ENCODE measurements at regions not wholly inside any gene's neighbourhood (a gene's known extent, or its start where the extent isn't known, plus 50 kb on each side); places are given as distances from the start of the nearest gene placed in this dataset.

DNA sequence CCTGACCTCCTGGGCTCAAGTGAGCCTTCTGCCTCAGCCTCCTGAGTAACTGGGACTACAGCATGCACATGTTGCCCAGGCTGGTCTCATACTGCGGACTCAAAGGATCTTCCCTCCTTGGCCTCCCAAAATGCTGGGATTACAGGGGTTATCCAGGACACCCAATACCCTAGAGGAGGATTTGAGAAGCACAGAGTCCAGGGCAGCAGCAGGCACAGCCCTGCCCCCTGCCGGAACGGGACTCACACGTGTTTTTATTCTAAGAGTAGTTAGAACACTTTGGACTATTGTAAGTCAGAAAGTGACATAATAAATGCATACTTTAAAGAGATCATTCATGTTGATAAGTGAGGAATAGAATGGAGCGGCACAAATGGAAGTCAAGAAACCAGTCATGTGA, 80.2 kb downstream of the C6orf118 start:
- DNase-seq = no peak

DNA sequence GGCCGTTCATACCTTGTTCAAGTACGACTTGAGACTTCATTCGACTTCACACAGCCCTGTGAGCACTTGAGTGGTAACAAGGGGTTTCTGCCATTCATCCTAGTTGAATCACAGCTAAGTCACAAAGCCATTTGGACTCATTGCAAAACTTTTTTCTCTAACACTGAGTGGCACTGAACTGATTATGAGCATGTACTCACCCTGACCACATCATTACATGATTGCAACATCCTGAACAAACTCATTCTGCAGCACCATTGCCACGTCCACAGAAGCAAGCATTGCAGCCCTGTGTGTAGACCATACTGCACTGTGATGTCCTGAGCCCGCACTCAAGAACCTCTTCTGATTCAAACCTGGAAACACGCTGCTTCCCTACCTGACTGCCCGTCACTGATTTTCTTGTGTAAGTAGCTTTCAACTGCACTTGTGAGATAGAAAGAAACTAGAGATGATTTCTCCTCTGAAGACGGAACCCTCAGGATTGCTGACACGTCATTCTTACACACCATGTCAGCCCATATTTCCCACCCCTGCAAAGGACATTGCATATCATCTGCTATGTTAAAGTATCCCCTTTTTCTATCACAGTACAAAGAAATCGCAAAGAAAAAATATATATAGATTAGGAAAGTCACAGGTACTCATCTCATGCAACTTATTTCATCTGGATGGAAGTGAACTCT, 81.6 kb downstream of the C6orf118 start:
- DNase-seq = no peak

DNA sequence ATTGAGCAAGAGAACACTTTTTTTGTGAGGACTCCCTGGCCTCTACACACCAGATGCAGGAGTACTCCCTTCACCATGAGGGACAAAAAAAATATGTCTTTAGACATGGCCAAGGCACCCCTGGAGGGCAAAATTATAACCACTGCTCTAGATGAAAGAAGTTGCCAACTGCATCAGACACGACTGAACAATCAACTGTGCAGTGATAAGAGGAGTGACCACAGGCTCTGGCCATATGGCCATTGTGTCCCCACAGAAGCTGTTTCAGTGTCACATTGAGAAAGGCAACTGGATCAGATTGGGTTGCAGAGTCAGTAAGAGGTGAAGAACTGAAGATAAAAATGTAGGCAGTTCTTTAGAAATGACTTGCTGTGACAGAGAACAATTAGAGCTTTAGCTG, 85.7 kb downstream of the C6orf118 start:
- no peak for DNase-seq

DNA sequence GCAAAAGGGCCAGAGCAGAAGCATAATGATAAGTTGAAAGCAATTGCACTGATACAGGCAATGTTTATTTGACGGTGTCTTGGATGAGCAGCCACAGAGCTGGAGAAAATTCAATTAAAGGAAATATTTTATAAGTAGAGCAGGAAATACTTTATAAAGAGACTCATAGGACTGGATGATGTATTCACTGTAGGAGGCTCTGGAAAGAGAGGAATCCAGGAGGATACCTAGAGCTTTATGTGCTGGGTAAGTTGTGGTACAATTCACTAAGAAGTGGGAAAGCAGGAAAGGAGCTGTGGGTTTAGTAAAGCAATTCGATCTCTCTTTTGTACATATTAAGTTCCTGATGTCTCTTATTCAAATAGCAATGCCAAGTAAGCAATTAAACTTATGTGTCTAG, 86.3 kb downstream of the C6orf118 start:
- DNase-seq = no peak

DNA sequence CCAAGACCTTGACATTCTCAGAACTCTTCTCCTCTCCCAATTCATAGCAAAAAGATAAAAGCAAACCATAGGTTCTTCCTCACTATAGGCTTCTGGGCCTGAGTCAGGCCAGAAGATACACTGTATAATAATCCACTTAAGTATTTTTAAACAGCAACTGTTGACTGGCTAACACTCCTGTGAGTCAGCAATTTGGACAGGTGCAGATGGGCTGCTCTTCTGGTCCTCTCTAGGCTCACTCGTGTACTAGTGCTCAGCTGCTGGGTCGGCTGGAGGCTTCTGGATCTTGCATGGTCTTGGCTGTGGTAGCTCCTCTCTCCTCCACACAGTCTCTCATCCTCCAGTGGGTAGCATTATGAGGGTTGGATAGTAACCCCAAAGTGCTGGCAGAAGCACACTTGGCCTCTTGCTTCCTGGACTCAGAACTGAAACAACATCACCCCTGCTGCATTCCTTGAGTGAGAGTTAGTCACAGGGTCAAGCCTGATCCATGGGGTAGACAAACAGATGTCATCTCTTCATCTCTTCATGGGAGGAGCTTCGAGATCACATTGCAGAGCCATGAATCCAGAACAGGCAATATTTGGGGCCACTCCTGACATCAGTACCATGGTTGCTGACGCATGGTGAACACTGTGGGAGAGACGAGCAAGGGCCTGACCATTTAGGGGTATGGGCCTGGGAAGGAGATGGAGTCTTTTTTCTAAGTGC, 86.9 kb downstream of the C6orf118 start:
- DNase-seq = no peak

DNA sequence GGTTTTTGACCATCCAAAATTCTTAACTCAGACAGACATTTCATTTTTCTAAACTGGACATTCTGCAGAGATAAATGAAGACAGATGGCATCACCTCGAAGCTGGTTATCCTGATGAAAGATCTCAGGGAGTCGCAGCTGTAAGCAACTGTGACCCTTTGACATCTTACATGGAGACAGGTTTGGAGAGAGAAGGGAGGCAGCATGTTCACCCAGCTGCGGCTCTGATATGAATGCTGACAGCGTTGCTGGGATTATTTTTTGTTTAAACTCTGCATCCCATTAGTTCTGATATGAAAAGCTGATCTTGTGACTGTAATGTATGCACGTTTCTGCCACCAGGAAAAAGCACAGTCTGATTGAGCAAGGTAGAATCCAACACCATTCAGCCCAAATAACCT, 89.4 kb downstream of the C6orf118 start:
- no peak for DNase-seq

DNA sequence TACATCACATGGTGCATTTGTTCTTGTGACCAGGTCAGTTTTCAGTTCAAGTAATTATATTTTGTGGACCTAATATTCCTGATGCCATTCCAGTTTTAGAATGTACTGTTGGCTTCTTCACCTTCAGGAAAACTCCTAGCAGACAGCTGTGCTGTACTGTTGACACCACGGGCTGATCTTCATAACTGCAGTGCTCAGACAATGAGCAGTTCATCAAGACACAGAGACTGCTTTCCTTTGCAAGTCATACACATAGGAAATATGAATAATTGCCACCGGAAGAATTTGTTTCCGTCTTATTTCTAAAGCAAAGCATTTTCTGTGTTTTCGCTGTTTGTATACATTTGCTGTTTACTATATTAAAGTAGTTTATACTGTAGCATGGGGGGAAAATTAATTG, 89.8 kb downstream of the C6orf118 start:
- DNase-seq = no peak

DNA sequence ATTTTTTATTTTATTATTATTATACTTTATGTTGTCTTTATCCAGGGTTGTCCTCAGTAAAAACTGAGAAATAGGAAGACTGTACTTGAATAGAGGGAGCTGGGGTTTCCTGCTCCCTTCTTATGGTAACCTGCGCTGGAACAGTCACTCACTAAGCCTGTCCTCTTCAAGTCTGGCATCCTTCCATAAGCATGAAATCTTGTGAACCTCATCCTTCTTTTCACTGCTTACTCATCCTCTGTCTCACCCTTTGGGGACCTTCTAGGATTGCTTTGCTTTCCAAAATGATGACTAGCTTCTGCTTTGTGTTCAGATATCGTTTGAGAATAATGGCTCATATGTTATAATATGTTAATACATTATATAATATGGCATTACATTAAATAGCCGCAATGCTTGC, 90.6 kb downstream of the C6orf118 start:
- no peak for DNase-seq

DNA sequence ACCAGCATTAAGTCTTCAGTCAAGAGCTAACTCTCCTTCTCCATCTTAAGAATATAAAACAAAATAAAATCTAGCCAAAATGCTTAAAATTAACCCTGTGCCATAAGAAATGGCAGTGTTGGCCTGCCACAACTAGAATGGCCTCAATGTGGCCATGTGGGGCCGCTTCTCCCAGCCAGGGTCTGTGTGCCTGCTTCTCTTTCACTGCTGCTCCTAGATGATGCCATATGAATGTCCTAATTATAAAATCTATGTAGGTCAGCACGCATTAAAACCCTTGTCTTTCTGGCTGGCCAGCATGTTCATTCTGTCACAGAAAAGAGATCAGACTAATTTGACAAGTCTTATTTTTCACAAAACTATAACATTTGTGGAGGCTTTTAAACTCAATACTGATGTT, 102.6 kb downstream of the C6orf118 start:
- no peak for DNase-seq

DNA sequence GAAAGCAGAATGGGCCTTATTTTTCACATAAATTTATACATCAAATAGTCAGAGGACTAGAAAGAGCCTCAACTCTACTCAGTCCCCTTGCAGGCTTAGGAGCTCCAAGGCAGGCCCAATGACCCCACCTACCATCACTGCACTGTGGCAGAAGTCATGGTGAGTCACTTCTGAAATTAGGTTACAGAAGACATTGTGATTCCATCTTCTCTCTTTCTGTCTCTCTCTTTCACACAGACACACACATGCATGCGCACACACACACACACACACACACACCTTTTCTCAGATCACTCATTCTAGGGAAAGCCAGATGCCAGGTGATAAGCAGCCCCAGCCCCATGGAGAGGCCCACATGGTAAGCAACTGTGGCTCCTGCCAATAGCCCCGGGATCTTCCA, 103.8 kb downstream of the C6orf118 start:
- DNase-seq = no peak

DNA sequence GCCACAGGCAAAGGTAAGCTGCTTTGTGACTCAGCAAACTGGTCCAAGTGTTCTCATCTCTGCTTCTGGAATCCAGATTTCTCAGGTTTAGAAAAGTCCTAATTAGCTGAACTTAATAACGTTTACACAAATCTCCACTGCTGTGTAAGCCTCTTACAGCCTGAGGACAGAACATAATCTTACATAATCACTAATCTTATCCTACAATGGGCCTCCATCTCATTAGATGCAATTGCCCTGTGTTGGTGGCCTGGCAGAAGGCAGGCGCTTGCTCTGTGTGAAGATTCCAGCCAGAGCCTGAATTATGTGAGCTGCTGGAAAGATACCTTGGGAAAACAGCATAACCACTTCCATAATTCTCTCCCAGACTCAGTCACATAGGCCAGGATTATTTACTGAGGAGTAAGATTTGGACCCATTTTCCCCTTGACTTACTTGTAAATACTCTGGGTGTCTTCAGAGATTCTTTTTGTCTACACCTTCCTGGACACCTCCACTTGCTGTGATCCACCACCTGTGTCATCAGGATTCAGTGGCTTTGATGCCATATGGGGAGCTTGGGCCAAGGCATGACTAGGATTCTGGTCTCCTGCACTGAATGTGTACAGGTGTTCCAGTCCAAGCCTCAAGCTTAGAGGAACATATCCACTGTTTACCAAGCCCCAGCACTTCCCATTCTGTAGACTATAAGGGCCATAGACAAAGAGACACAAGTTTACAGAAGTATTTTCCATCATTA, 104.4 kb downstream of the C6orf118 start:
- DNase-seq = no peak

GRCh38 chr6:165200178-165200577, 109.2 kb downstream of the C6orf118 start:
- DNase-seq = no peak

GRCh38 chr6:165191461-165191860, 117.9 kb downstream of the C6orf118 start:
- no peak for DNase-seq

DNA sequence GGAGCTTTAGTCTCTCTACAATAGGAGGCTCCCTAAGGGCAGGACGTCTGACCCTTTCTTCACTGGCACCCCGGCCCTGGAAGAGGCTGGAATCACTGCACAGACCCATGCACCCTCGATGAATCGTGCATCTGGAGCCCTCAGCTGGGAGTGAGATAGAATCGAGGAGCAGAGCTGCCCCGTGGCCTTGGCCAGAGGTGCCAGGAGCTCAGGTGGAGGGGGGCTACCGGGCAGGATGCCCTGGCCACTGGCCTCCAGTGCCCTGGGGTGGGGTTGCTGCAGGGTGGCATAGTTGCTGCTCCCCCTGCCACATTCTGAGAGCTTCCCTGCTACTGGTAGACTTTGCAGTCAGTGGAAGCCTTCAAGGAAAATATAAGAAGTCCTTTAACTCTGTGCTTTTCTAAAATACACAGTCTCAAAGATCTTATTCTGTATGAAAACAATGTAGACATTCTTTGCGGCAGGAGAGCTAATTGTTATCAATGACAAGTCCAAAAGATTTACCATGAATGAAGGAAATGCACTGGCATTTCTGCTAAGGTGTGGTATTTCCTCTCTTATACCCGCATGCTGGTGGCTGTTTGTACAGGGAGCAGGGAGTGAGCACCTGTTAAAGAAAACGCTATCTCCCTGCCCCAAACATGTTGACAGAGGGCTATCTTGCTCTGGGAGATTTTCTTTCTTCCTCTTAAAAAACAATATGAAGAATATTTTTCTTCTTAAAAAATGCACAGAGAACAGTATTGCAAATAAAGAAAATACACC, 122.8 kb downstream of the C6orf118 start:
- no peak for DNase-seq

GRCh38 chr6:165186041-165186440, 123.4 kb downstream of the C6orf118 start:
- no peak for DNase-seq

DNA sequence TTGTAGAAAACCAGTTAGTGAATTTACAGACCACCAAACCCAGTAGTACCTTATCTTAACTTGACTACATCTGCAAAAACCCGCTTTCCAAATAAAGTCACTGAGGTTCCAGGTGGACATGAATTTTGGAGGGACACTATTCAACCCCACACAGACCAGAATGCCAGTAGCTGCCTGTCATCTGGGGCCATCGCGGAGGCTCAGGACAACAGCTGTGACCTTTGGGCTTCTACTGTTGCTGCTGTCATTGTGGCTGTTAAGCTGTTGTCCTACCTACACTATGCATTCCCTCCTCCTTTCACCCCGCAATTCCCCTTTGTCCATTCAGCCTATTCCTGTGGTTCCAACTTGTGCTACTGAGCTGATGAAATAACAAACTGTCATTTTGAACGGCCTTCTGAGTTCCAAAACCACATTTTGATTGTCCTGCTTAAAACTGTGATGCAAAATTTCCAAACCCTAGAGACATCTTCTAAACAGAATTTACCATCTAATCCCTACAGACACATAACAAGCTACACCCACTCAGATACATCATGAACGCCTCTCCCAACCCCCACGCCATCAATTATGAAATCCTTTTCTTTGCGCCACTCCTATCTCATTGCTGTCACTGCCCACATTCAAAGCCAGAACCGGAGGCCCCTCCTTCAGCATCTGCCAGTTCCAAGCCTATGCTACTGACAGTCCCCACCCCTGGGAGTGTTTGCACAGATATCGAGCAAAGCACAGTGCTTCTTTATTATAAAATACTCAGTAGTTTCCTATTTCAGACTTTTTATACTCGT, 125.0 kb downstream of the C6orf118 start:
- DNase-seq = no peak

GRCh38 chr6:165183496-165184140, 125.8 kb downstream of the C6orf118 start:
- no peak for DNase-seq

- no peak for DNase-seq
These were observed 126.3 kb downstream of the C6orf118 start for GRCh38 chr6:165183071-165183470.

- DNase-seq = no peak
These were observed 127.4 kb downstream of the C6orf118 start for GRCh38 chr6:165181951-165182414.

DNA sequence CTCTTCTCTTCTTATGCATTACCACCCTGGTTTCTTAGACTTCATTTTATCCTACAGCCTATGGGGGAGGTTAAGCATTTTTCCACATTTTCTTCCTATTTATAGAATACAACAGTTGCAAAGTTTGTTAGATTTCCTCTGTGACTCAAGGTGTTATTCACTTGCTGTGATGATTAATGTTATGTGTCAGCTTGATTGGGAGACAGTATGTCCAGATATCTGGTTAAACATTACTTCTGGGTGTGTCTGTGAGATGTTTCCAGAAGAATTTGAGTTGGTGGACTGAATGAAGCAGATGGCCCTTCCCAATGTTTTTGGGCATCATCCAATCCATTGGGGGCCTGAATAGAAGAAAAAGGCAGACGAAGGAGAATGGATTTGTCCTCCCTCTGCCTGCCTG, 131.3 kb downstream of the C6orf118 start:
- no peak for DNase-seq

DNA sequence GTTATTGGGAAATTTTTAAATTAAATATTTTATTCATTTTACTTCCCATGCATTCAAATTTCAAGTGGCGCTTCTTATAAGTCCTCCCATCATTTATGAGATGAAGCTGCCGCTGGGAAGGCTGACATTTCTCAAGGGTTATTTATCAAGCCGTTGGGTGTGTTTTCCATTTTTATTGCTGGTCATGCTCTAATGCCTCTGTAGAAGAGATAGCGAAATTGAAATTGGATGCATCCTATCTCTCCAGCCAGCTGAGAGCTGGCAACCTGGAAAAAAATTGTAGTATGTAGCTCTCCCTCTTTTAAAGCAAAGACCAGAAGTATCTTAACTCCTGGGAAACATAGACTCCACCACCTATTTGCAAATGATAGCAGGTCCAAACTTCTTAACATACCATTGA, 135.9 kb downstream of the C6orf118 start:
- no peak for DNase-seq

GRCh38 chr6:165167861-165168260, 141.5 kb downstream of the C6orf118 start:
- DNase-seq = no peak

Data from activated naive CD4-positive, alpha-beta T cell treated with Interleukin-2 at 50 U/mL for 16 hours (primary cell).